Mesenchymal stem cell (in vitro differentiated cells and primary cell): ENCODE measurements at regions not wholly inside any gene's neighbourhood (a gene's known extent, or its start where the extent isn't known, plus 50 kb on each side); places are given as distances from the start of the nearest gene placed in this dataset.
"Not testable (repeated sequence)": the region's sequence is repeated elsewhere in the genome, so short reads cannot be mapped to it uniquely, and the experiment has no call there.

Experiments
- DNase-seq: peaks from one replicate; pipeline ENCODE4 v3.0.0-alpha.2; 2013
- H2AFZ ChIP-seq: one replicate; pipeline ENCODE4 v1.6.1; 2013; ENCODE audit warnings: low read depth, mild to moderate bottlenecking, control low read depth, inconsistent platforms, low read length, moderate library complexity
- H2AK5ac ChIP-seq: 2 replicates; pipeline ENCODE4 v1.6.1; 2013; ENCODE audit warnings: low read length, moderate library complexity, mild to moderate bottlenecking, inconsistent platforms; ENCODE audit not compliant: severe bottlenecking
- H2BK120ac ChIP-seq: one replicate; pipeline ENCODE4 v1.6.1; 2013; ENCODE audit warnings: low read depth, mild to moderate bottlenecking, inconsistent platforms, low read length, moderate library complexity
- H2BK12ac ChIP-seq, 2 experiments: one replicate each; pipeline ENCODE4 v1.6.1; 2013; ENCODE audit warnings: inconsistent platforms in 2 of 2, low read length in 2 of 2, mild to moderate bottlenecking in 2 of 2, moderate library complexity in 2 of 2, control low read depth in 1 of 2
- H2BK15ac ChIP-seq: one replicate; pipeline ENCODE4 v1.6.1; 2013; ENCODE audit warnings: mild to moderate bottlenecking, low read depth, inconsistent platforms; ENCODE audit not compliant: poor library complexity, severe bottlenecking
- H2BK5ac ChIP-seq: 2 replicates; pipeline ENCODE4 v1.6.1; 2013; ENCODE audit warnings: low read depth, mild to moderate bottlenecking, low read length, control low read depth, inconsistent platforms; ENCODE audit not compliant: poor library complexity, severe bottlenecking
- H3K14ac ChIP-seq, 2 experiments: one replicate each; pipeline ENCODE4 v1.6.1; 2013; ENCODE audit warnings: inconsistent platforms in 2 of 2, low read length in 2 of 2, control low read depth in 1 of 2, mild to moderate bottlenecking in 1 of 2, moderate library complexity in 1 of 2
- H3K18ac ChIP-seq, 2 experiments: one replicate each; pipeline ENCODE4 v1.6.1; 2013; ENCODE audit warnings: inconsistent platforms in 2 of 2, low read length in 2 of 2, control low read depth in 1 of 2, low read depth in 1 of 2, mild to moderate bottlenecking in 1 of 2
- H3K23ac ChIP-seq, 2 experiments: one replicate each; pipeline ENCODE4 v1.6.1; 2013; ENCODE audit warnings: inconsistent platforms in 2 of 2, low read length in 2 of 2, mild to moderate bottlenecking in 2 of 2, moderate library complexity in 2 of 2, control low read depth in 1 of 2
- H3K27ac ChIP-seq: 2 replicates; pipeline ENCODE4 v1.5.1; 2013; ENCODE audit warnings: mild to moderate bottlenecking, moderate library complexity, low read length, control low read depth, inconsistent platforms; ENCODE audit not compliant: poor library complexity, severe bottlenecking
- H3K27me3 ChIP-seq, 2 experiments: 2 replicates each; pipeline versions ENCODE4 v1.6.1 to v1.7.0; 2013; ENCODE audit warnings: low read length in 2 of 2, mild to moderate bottlenecking in 2 of 2, moderate library complexity in 2 of 2, control low read depth in 1 of 2, inconsistent platforms in 1 of 2; ENCODE audit not compliant: control insufficient read depth in 1 of 2, insufficient read depth in 1 of 2
- H3K36me3 ChIP-seq, 2 experiments: 2 replicates each; pipeline versions ENCODE4 v1.6.1 to v1.7.0; 2013; ENCODE audit warnings: low read length in 2 of 2, control low read depth in 1 of 2, inconsistent platforms in 1 of 2, low read depth in 1 of 2, mild to moderate bottlenecking in 1 of 2; ENCODE audit not compliant: insufficient read depth in 2 of 2, control insufficient read depth in 1 of 2
- H3K4ac ChIP-seq, 2 experiments: one replicate each; pipeline ENCODE4 v1.6.1; 2013; ENCODE audit warnings: inconsistent platforms in 2 of 2, low read length in 2 of 2, mild to moderate bottlenecking in 2 of 2, moderate library complexity in 2 of 2, control low read depth in 1 of 2, low read depth in 1 of 2
- H3K4me1 ChIP-seq: 2 replicates; pipeline ENCODE4 v1.6.1; 2013; ENCODE audit warnings: low read depth, low read length, control low read depth; ENCODE audit not compliant: control insufficient read depth, insufficient read depth
- H3K4me2 ChIP-seq: 2 replicates; pipeline ENCODE4 v1.6.1; 2013; ENCODE audit warnings: low read length, mild to moderate bottlenecking, inconsistent platforms; ENCODE audit not compliant: poor library complexity, severe bottlenecking
- H3K4me3 ChIP-seq, 2 experiments: 2 replicates each; pipeline versions ENCODE4 v1.5.1 to v1.7.0; 2013; ENCODE audit warnings: low read length in 2 of 2, mild to moderate bottlenecking in 2 of 2, control low read depth in 1 of 2, low read depth in 1 of 2; ENCODE audit not compliant: insufficient read depth in 1 of 2
- H3K79me1 ChIP-seq: replicated peaks from 2 replicates; pipeline ENCODE4 v1.6.1; 2013; ENCODE audit warnings: mild to moderate bottlenecking, control low read depth, low read length, inconsistent platforms; ENCODE audit not compliant: poor library complexity, severe bottlenecking
- H3K9ac ChIP-seq: 2 replicates; pipeline ENCODE4 v1.7.0; 2013; ENCODE audit warnings: mild to moderate bottlenecking, low read length, moderate library complexity
- H3K9me3 ChIP-seq: 2 replicates; pipeline ENCODE4 v1.7.0; 2013; ENCODE audit warnings: mild to moderate bottlenecking, low read length; ENCODE audit not compliant: control insufficient read depth
- H4K8ac ChIP-seq: one replicate; pipeline ENCODE4 v1.6.1; 2013; ENCODE audit warnings: inconsistent platforms, mild to moderate bottlenecking, low read length, moderate library complexity
- H4K91ac ChIP-seq: one replicate; pipeline ENCODE4 v1.6.1; 2013; ENCODE audit warnings: mild to moderate bottlenecking, low read length, inconsistent platforms
- WGBS: methylation state at CpG from one replicate; pipeline ENCODE4 v1.1.7; 2013; ENCODE audit warnings: mixed read lengths; 5-methylcytosine and 5-hydroxymethylcytosine counted together

GRCh38 chr7:76955124-76955523, 77.0 kb downstream of the SPDYE17 start:
- H3K23ac ChIP-seq, H3K4me1 ChIP-seq, H3K9me3 ChIP-seq, H3K79me1 ChIP-seq, H3K4ac ChIP-seq, H3K4me2 ChIP-seq, H3K27ac ChIP-seq, H4K8ac ChIP-seq, H2BK12ac ChIP-seq, H3K4me3 ChIP-seq, H2BK120ac ChIP-seq, H3K18ac ChIP-seq, H3K9ac ChIP-seq, H3K36me3 ChIP-seq, DNase-seq, H2AFZ ChIP-seq, H2BK5ac ChIP-seq, H2BK15ac ChIP-seq, H2AK5ac ChIP-seq, H3K27me3 ChIP-seq, H3K14ac ChIP-seq, H4K91ac ChIP-seq: not testable (repeated sequence)
- WGBS = no CpG with 5 or more reads among the region's 4 CpGs

GRCh38 chr7:76944603-76945002, 87.6 kb downstream of the SPDYE17 start:
- H3K4ac ChIP-seq, H3K4me2 ChIP-seq, H3K9ac ChIP-seq, H3K18ac ChIP-seq, H2BK5ac ChIP-seq, H3K4me1 ChIP-seq, H3K23ac ChIP-seq, H2AK5ac ChIP-seq, H3K14ac ChIP-seq, H4K91ac ChIP-seq, H2BK15ac ChIP-seq, H3K27me3 ChIP-seq, H3K9me3 ChIP-seq, H2BK12ac ChIP-seq, H3K4me3 ChIP-seq, H2BK120ac ChIP-seq, DNase-seq, H3K79me1 ChIP-seq, H4K8ac ChIP-seq, H2AFZ ChIP-seq, H3K36me3 ChIP-seq, H3K27ac ChIP-seq: not testable (repeated sequence)

GRCh38 chr7:76941809-76942765, 90.1 kb downstream of the SPDYE17 start:
- H3K36me3 ChIP-seq, H2BK15ac ChIP-seq, H2BK12ac ChIP-seq, H3K4me3 ChIP-seq, H3K9me3 ChIP-seq, H3K14ac ChIP-seq, H3K4me1 ChIP-seq, H4K91ac ChIP-seq, H2AK5ac ChIP-seq, H3K27me3 ChIP-seq, H3K79me1 ChIP-seq, H2BK120ac ChIP-seq, H4K8ac ChIP-seq, H3K23ac ChIP-seq, H3K9ac ChIP-seq, H3K4me2 ChIP-seq, H2BK5ac ChIP-seq, H3K27ac ChIP-seq, H3K18ac ChIP-seq, H3K4ac ChIP-seq, H2AFZ ChIP-seq, DNase-seq: not testable (repeated sequence)
- WGBS = no CpG with 5 or more reads among the region's 2 CpGs

GRCh38 chr7:76937781-76938180, 94.4 kb downstream of the SPDYE17 start:
- WGBS = no CpG with 5 or more reads among the region's 3 CpGs
- not testable (repeated sequence) for H2BK15ac ChIP-seq, H4K8ac ChIP-seq, H3K36me3 ChIP-seq, H3K27ac ChIP-seq, H3K9me3 ChIP-seq, H3K9ac ChIP-seq, H2BK12ac ChIP-seq, H3K4me3 ChIP-seq, H2AK5ac ChIP-seq, H2BK120ac ChIP-seq, DNase-seq, H3K23ac ChIP-seq, H2AFZ ChIP-seq, H4K91ac ChIP-seq, H3K18ac ChIP-seq, H2BK5ac ChIP-seq, H3K4ac ChIP-seq, H3K27me3 ChIP-seq, H3K4me1 ChIP-seq, H3K79me1 ChIP-seq, H3K4me2 ChIP-seq, H3K14ac ChIP-seq
